D721Med (cell line): ENCODE measurements at regions not wholly inside any gene's neighbourhood (a gene's known extent, or its start where the extent isn't known, plus 50 kb on each side); places are given as distances from the start of the nearest gene placed in this dataset.

Experiments
- DNase-seq: peaks from one replicate; pipeline ENCODE4 v3.0.0; 2011; ENCODE audit warnings: low spot score; ENCODE audit not compliant: insufficient read length
- FAIRE-seq: peaks from 2 replicates; lab custom pipeline; 2011; peaks lifted over from hg19 to GRCh38; lab: Jason Lieb, UNC
- CTCF ChIP-seq: IDR thresholded peaks from 2 replicates; pipeline ENCODE4 v1.5.1; 2012; ENCODE audit warnings: mild to moderate bottlenecking, control low read depth; ENCODE audit not compliant: insufficient read depth; ENCODE audit errors: missing control alignments

- DNase-seq (no peak), FAIRE-seq (no peak)
- TF ChIP-seq CTCF, result no peak
Observed at GRCh38 chr12:4003576-4003975, 130.4 kb upstream of the PARP11 start.

GRCh38 chr12:4002601-4003000, 129.4 kb upstream of the PARP11 start:
- TF ChIP-seq CTCF, result no peak
- DNase-seq (no peak), FAIRE-seq (no peak)

- DNase-seq, result no peak
- no peak for FAIRE-seq
- TF ChIP-seq CTCF, result no peak
Observed at GRCh38 chr12:4001841-4002240, 128.6 kb upstream of the PARP11 start.

GRCh38 chr12:4001031-4001430, 127.8 kb upstream of the PARP11 start:
- TF ChIP-seq CTCF, result no peak
- DNase-seq (no peak), FAIRE-seq (no peak)

- FAIRE-seq, result no peak
- no peak for DNase-seq
- no peak for TF ChIP-seq CTCF
Observed at GRCh38 chr12:3999904-4000303, 126.7 kb upstream of the PARP11 start.

GRCh38 chr12:3998968-3999792, 126.0 kb upstream of the PARP11 start:
- FAIRE-seq, result no peak
- no peak for TF ChIP-seq CTCF
- DNase-seq, result no peak

- no peak for TF ChIP-seq CTCF
- no peak for FAIRE-seq
- no peak for DNase-seq
Observed at GRCh38 chr12:3998397-3998796, 125.2 kb upstream of the PARP11 start.
